ENCODE measurements at regions not wholly inside any gene's neighbourhood (a gene's known extent, or its start where the extent isn't known, plus 50 kb on each side); places are given as distances from the start of the nearest gene placed in this dataset.

DNA sequence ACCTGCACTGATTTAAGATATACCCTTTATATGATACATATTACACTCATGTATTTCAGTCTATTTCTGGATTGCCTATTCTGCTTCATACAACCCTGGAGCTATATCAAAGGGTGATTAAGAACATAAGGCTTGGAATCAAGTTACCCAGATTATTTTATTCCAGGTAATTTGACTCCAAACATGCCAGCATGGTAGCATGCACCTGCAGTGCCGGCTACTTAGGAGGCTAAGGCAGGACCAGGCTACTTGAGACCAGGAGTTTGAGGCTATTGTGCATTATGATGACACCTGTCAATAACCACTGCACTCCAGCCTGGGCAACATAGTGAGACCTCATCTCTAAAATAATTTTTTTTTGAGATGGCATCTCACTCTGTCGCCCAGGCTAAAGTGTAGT is 50.4 kb upstream of the NEO1 start:
- H3K27ac Mint-ChIP-seq, result no peak overlapping the region
- H3K36me3 Mint-ChIP-seq (ENCODE audit: low read depth), result no peaks in the 10 kb centered on the region
- no peaks in the 10 kb centered on the region for H3K4me1 Mint-ChIP-seq (ENCODE audit: low read depth)
- H3K9me3 Mint-ChIP-seq, result no peaks in the 10 kb centered on the region
- no peak overlapping the region for H3K4me3 Mint-ChIP-seq
- H3K27me3 Mint-ChIP-seq (ENCODE audit: low read depth), result peaks cover 16% of the 10 kb centered on the region

DNA sequence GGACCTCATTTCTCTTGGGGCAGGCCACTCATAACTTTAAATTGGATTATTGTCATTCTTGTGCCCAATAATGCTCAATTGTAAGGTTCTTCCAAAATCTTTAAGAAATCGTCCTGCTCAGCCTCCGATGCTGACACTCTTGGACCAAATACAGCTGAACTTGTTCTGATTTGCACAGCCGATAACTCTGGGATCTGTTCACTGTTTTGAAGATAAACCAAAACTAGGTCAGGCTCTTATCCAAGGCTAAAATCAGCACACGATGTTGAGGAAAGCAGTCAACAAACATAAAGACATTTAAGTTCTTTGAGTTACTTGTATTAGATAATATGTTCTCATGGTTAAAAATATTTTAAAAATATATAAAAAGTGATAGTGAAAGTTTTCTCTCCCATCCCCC is 52.0 kb upstream of the NEO1 start:
- Mint-ChIP-seq H3K36me3 (ENCODE audit: low read depth) (no peaks in the 10 kb centered on the region), H3K4me3 (no peak overlapping the region), H3K27ac (no peak overlapping the region), H3K9me3 (no peaks in the 10 kb centered on the region), H3K27me3 (ENCODE audit: low read depth) (peaks cover 13% of the 10 kb centered on the region), H3K4me1 (ENCODE audit: low read depth) (no peaks in the 10 kb centered on the region)

DNA sequence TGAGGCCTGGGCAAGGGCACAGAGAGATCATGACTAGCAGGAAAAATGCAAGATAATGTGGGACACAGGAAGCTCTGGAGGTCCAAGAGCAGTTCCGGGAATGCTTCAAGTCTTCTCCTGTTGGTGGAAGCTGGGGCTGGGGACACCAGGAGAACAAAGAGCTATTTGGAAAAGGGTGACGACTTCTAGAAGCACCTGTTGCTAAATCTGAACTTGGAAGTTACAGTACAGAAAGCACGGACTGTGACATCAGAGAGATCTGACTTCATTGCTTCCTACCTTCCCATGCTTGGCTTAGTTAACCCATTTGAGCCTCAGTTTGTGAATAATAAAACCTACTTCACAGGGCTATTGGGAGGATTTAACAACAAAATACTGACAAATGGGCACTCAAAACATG is 52.7 kb upstream of the NEO1 start:
- Mint-ChIP-seq H3K4me1 (ENCODE audit: low read depth) (no peaks in the 10 kb centered on the region), H3K27ac (no peak overlapping the region), H3K36me3 (ENCODE audit: low read depth) (no peaks in the 10 kb centered on the region), H3K9me3 (no peaks in the 10 kb centered on the region), H3K27me3 (ENCODE audit: low read depth) (peaks cover 11% of the 10 kb centered on the region), H3K4me3 (no peak overlapping the region)

DNA sequence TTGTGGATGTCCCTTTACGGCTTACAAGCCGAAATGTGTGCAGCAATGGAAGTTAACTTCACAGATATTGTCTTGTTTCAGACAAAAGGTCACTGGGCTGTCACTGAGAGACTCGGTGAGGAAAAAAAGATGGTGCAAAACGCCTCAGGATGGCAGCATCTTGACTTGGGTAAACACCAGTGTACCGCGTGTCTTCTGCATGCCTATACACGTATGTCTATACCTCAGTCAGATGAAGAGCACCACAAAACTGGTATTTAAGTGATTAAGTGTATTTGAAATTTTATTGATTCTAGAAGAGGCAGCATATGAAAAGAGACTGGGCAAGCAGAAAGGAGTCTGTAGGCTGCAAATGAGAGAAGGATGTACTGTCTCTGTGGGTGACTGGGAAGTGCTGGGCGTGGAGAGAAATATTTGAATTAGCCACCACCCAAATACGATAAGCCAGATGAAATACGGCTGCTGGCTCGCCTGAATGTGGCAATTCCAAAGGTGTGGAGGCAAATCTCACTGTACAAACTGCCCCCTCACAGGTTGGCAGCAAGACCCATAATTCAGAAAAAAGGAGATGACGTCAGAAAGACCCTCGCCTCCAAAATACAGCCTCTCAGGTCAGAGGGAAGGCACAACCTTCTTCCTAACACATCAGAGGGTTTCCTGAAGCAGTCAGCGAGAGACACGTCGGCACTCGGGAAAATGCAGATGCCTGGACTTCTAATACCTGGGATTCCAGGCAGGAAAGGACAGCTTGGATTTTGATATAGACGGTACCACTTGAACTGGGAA is 53.4 kb upstream of the NEO1 start:
- no peaks in the 10 kb centered on the region for H3K9me3 Mint-ChIP-seq
- no peak overlapping the region for H3K27ac Mint-ChIP-seq
- no peak overlapping the region for H3K4me3 Mint-ChIP-seq
- H3K4me1 Mint-ChIP-seq (ENCODE audit: low read depth), result no peaks in the 10 kb centered on the region
- peaks cover 11% of the 10 kb centered on the region for H3K27me3 Mint-ChIP-seq (ENCODE audit: low read depth)
- no peaks in the 10 kb centered on the region for H3K36me3 Mint-ChIP-seq (ENCODE audit: low read depth)

DNA sequence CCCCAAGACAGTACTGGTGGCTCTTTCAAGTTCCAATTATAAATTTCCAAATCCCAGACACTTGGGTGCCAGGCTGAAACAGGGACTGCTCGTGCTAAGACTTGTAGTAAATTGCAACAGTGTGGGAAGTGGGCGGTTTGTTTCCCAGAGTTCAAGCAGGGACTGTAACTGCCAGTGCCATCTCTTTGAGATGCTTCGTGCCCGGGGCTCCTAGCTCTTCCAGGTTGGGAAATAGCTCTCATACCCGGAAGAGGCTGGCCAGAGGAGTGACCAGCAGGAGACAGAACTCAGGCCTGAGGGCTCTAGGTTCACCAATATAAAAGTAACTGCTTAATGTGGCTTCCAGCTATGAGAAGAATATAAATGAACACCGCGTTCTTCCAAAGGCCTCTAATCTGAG is 54.0 kb upstream of the NEO1 start:
- Mint-ChIP-seq H3K27ac (no peak overlapping the region), H3K4me1 (ENCODE audit: low read depth) (no peaks in the 10 kb centered on the region), H3K9me3 (no peaks in the 10 kb centered on the region), H3K27me3 (ENCODE audit: low read depth) (peaks cover 11% of the 10 kb centered on the region), H3K4me3 (no peak overlapping the region), H3K36me3 (ENCODE audit: low read depth) (no peaks in the 10 kb centered on the region)

DNA sequence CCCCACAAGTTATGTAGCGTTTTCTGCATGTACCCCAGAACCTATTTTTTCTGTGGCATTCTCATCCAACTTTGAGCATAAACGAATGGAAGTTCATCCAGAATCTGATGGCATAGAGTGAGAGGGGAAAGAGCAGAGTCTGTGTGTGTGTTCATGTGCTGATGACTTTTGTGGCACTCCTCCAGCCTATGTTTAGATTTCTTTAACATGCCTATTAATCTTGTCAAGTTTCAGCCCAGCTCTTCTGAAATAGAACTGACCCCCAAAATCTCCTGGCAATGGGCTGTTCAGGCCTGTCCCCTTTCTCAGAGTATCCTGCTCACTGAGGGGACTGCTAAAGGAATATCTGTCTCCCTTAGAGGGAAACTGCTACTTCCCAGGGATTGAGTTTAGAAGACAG is 56.4 kb upstream of the NEO1 start:
- no peaks in the 10 kb centered on the region for H3K36me3 Mint-ChIP-seq (ENCODE audit: low read depth)
- no peaks in the 10 kb centered on the region for H3K4me1 Mint-ChIP-seq (ENCODE audit: low read depth)
- H3K27ac Mint-ChIP-seq, result no peak overlapping the region
- peaks cover 11% of the 10 kb centered on the region for H3K27me3 Mint-ChIP-seq (ENCODE audit: low read depth)
- H3K4me3 Mint-ChIP-seq, result no peak overlapping the region
- no peaks in the 10 kb centered on the region for H3K9me3 Mint-ChIP-seq

DNA sequence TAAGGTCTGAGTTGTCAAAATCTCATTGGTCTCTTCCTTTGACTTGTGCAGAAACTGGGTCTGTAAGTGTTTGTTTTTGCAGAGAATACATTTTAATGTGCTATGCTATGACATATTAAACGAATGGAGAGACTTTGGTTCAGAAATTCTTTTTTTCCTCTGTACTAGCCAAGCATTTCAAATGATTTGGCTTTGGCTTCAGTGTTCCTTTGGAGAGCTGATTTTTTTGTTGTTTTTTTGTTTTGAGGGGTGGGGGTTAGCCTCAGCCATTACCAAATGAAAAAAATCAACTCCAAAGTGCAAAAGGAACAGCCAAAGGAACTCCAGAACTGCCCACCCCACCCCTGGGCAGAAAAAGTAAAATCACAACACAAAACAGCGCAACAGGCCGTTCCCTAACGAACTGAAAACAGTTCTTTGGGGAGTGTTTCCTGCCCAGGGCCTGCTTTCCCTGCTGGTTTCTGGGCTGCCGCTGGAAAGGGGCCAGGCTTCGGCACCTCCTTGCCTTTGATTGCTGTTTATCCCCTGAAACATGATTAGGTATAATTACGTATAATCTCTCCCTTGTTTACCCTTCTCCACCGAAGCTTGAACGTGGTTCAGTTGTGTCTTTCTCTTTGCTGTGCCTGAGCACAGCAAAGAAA is 57.6 kb upstream of the NEO1 start:
- Mint-ChIP-seq H3K4me1 (ENCODE audit: low read depth) (no peaks in the 10 kb centered on the region), H3K9me3 (no peaks in the 10 kb centered on the region), H3K27me3 (ENCODE audit: low read depth) (peaks cover 11% of the 10 kb centered on the region), H3K27ac (no peak overlapping the region), H3K4me3 (no peak overlapping the region), H3K36me3 (ENCODE audit: low read depth) (no peaks in the 10 kb centered on the region)

DNA sequence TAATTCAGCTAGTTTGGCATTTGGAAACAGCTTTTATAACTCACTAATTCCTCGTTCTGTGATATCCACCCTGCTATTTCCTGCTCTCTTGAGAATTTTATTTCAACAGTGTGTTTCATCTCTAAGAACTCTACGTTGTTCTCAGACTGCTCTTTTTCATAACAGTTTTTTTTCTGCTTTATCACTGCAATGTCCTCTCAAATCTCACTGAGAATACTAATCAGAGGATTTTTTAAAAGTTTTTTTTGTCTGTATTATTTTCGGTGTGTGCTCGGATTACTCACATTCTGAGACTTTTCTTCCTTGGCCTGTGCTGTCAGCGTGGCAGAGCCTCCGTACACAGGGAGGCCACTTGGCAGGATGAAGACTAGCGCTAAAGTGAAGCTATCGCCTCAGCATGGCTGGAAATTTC is 59.4 kb upstream of the NEO1 start:
- H3K36me3 Mint-ChIP-seq (ENCODE audit: low read depth), result no peaks in the 10 kb centered on the region

DNA sequence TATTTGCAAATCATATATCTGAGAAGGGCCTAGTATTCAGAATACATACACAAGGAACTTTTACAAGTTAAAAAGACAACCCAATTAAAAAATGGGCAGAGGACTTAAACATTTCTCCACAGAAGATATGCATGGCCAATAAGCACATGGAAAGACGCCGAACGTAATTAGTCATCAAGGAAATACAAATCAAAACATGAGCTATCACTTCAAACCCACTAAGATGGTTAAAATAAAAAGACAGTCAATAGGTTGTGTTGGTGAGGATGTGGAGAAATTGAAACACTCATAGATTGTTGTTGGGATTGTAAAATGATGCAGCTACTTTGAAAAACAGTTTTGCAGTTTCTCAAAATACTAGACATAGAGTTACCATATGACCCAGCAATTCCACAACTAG is 61.2 kb upstream of the NEO1 start:
- no peaks in the 10 kb centered on the region for H3K4me1 Mint-ChIP-seq (ENCODE audit: low read depth)
- no peaks in the 10 kb centered on the region for H3K9me3 Mint-ChIP-seq
- no peak overlapping the region for H3K4me3 Mint-ChIP-seq
- peaks cover 18% of the 10 kb centered on the region for H3K27me3 Mint-ChIP-seq (ENCODE audit: low read depth)
- no peaks in the 10 kb centered on the region for H3K36me3 Mint-ChIP-seq (ENCODE audit: low read depth)
- H3K27ac Mint-ChIP-seq, result no peak overlapping the region

More for the DNA sequence above, 59.4 kb upstream of the NEO1 start:
- Mint-ChIP-seq H3K4me1 (ENCODE audit: low read depth) (no peaks in the 10 kb centered on the region), H3K27me3 (ENCODE audit: low read depth) (peaks cover 4% of the 10 kb centered on the region), H3K27ac (no peak overlapping the region), H3K4me3 (no peak overlapping the region), H3K9me3 (no peaks in the 10 kb centered on the region)

DNA sequence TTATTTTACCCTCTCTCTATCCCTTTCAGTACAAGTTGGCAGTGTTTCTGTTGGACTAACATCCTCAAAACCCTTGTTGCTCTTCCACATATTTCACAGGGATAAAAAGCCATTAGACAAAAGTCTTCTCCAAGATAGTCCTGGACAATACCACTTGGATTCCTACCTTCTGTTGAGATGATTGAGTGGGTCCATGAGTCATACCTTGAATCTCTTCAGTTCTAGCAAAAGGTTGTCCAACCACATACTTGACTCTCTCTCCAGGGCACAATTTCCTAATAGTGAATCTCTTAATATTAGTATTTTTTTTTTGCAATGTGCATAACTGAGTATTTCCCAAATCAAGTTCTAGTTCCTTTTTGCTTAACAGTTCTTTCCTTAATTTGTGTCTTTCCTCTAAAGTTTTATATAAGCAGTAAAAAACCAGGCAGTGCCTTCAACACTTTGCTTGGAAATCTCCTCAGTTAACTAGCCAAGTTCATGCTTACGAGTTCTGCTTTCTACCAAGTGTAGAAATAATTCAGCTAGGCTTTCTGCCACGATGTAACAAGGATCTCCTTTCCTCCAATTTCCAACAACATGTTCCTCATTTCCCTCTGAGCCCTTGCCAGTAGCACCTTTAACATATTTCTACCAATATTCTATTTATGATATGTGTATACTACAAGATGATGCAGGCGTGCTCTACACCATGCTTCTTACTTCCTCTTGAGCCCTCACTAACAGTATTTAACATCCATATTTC is 68.3 kb upstream of the NEO1 start:
- no peak overlapping the region for H3K27ac Mint-ChIP-seq
- H3K4me1 Mint-ChIP-seq (ENCODE audit: low read depth), result no peaks in the 10 kb centered on the region

DNA sequence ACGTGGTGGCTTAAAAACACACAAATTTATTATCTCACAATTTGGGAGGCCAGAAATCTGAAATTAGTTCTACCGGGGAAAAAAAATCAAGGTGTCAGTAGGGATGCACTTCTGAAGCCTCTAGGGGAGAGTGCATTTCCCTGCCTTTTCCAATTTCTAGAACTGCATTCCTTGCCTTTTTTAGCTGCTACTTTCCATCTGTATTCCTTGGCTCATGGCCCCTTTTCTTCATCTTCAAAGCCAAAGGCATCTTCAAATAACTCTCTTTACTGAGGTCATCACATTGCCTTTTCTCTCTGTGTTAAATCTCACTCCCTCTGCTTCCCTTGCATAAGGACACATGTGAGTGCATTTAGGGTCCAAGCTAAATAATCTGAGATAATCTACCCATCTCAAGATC is 69.5 kb upstream of the NEO1 start:
- no peaks in the 10 kb centered on the region for H3K4me1 Mint-ChIP-seq (ENCODE audit: low read depth)
- no peaks in the 10 kb centered on the region for H3K36me3 Mint-ChIP-seq (ENCODE audit: low read depth)
- H3K9me3 Mint-ChIP-seq, result no peaks in the 10 kb centered on the region
- H3K4me3 Mint-ChIP-seq, result no peak overlapping the region
- peaks cover 31% of the 10 kb centered on the region for H3K27me3 Mint-ChIP-seq (ENCODE audit: low read depth)
- H3K27ac Mint-ChIP-seq, result no peak overlapping the region

More for the DNA sequence above, 68.3 kb upstream of the NEO1 start:
- no peaks in the 10 kb centered on the region for H3K36me3 Mint-ChIP-seq (ENCODE audit: low read depth)
- no peak overlapping the region for H3K4me3 Mint-ChIP-seq
- peaks cover 31% of the 10 kb centered on the region for H3K27me3 Mint-ChIP-seq (ENCODE audit: low read depth)
- no peaks in the 10 kb centered on the region for H3K9me3 Mint-ChIP-seq

DNA sequence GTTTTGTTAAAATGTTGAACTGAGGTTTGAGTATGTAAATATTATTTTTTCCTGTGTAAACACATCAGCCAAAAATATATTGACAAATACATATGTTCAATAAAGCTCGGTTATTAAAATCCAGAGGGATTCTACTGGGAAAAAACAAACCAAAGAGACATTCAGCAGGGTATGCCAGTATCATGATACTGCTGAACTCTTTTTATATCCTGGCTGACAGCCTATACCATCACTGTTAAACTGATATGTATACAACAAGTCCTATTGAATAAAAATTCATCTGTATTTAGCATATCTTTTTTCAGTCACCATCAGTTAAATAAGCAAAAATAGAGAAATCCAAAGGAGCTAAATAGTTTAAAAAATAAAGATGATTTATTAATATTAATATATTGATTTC is 71.6 kb upstream of the NEO1 start:
- Mint-ChIP-seq H3K4me1 (ENCODE audit: low read depth) (no peaks in the 10 kb centered on the region), H3K9me3 (no peaks in the 10 kb centered on the region), H3K27me3 (ENCODE audit: low read depth) (peaks cover 14% of the 10 kb centered on the region), H3K4me3 (no peak overlapping the region), H3K27ac (no peak overlapping the region), H3K36me3 (ENCODE audit: low read depth) (no peaks in the 10 kb centered on the region)

DNA sequence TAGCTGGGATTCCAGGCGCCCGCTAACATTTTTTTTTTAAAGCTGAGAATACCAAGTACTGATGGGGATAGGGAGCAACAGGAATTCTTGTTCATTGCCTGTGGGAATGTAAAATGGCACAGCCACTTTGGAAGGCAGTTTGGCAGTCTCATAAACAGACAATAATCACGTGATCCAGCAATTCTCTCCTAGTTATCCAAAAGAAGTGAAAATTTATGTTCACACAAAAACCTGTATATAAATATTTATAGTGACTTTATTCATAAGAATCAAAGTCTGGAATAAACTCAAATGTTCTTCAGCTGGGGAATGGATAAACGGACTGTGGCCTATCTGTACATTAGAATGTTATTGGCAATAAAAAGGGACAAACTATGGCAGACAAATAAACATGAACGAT is 72.5 kb upstream of the NEO1 start:
- Mint-ChIP-seq H3K27ac (no peak overlapping the region), H3K36me3 (ENCODE audit: low read depth) (no peaks in the 10 kb centered on the region), H3K9me3 (no peaks in the 10 kb centered on the region), H3K4me1 (ENCODE audit: low read depth) (no peaks in the 10 kb centered on the region), H3K27me3 (ENCODE audit: low read depth) (peaks cover 10% of the 10 kb centered on the region), H3K4me3 (no peak overlapping the region)

DNA sequence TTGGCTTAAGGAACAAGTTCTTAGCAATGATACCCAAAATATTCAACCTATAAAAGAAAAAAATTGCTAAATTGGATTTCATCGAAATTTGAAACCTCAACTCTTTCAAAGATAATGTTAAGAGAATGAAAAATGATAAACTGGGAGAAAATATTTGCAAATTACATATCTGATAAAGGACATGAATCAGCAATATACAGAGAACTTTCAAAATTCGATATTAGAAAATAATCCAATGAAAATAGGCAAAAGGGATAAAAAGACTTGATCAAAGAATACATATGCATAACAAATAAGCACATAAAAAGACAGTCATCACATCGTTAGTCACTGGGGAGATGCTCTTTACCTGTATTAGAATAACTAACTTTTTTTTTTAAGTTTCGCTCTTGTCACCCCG is 73.0 kb upstream of the NEO1 start:
- no peaks in the 10 kb centered on the region for H3K4me1 Mint-ChIP-seq (ENCODE audit: low read depth)
- H3K27me3 Mint-ChIP-seq (ENCODE audit: low read depth), result peaks cover 8% of the 10 kb centered on the region
- H3K9me3 Mint-ChIP-seq, result no peaks in the 10 kb centered on the region
- H3K27ac Mint-ChIP-seq, result no peak overlapping the region
- H3K4me3 Mint-ChIP-seq, result no peak overlapping the region
- H3K36me3 Mint-ChIP-seq (ENCODE audit: low read depth), result no peaks in the 10 kb centered on the region

DNA sequence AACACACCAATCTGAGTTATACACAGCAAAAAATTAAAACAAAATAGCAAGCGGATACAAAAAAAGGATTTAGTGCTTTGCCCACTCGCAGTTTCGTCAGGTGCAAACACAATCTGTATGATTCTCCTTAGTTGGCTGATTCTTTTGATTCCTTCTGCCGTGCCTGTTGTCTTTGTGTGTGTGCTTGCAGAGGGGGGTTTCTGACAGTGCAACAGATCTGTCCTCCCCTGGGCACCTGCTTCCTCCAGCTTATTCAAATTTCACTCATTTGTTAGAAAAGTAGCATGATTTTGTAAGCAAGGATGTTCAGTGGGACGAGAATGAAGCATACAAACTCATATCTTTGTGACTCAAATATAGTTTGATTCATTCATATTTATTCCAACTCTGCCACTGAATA is 74.0 kb upstream of the NEO1 start:
- no peaks in the 10 kb centered on the region for H3K9me3 Mint-ChIP-seq
- H3K27ac Mint-ChIP-seq, result no peak overlapping the region
- no peaks in the 10 kb centered on the region for H3K4me1 Mint-ChIP-seq (ENCODE audit: low read depth)
- peaks cover 6% of the 10 kb centered on the region for H3K27me3 Mint-ChIP-seq (ENCODE audit: low read depth)
- H3K4me3 Mint-ChIP-seq, result no peak overlapping the region
- no peaks in the 10 kb centered on the region for H3K36me3 Mint-ChIP-seq (ENCODE audit: low read depth)
